DND-41 (cell line): ENCODE measurements at regions not wholly inside any gene's neighbourhood (a gene's known extent, or its start where the extent isn't known, plus 50 kb on each side); places are given as distances from the start of the nearest gene placed in this dataset.

ENCODE experiments used
- ATAC-seq: fragments of 200-7000 bp; cut with Tn5 transposase; 3 replicates; pipeline ENCODE4 v1.9.1; 2021; ENCODE audit warnings: low read depth; ENCODE audit not compliant: insufficient read depth
- DNase-seq: peaks from one replicate; pipeline ENCODE4 v3.0.0-alpha.2; 2020
- H2AFZ ChIP-seq: 2 replicates; pipeline ENCODE4 v1.6.0; 2012; ENCODE audit warnings: low read depth, low read length
- H3K27ac ChIP-seq: 2 replicates; pipeline ENCODE4 v1.5.1; 2012; ENCODE audit warnings: low read length, inconsistent platforms
- H3K27me3 ChIP-seq: fragments of 200-600 bp; sonication (generic); 2 replicates; pipeline ENCODE4 v1.6.0; 2012; ENCODE audit warnings: low read length, mild to moderate bottlenecking, inconsistent platforms; ENCODE audit not compliant: insufficient read depth, poor library complexity
- H3K36me3 ChIP-seq: 2 replicates; pipeline ENCODE4 v1.5.1; 2012; ENCODE audit warnings: low read length, inconsistent platforms; ENCODE audit not compliant: insufficient read depth
- H3K4me1 ChIP-seq: 2 replicates; pipeline ENCODE4 v1.5.1; 2012; ENCODE audit warnings: mild to moderate bottlenecking, low read length; ENCODE audit not compliant: insufficient read depth
- H3K4me2 ChIP-seq: 2 replicates; pipeline ENCODE4 v1.6.0; 2012; ENCODE audit warnings: mild to moderate bottlenecking, moderate library complexity, low read length, inconsistent platforms; ENCODE audit not compliant: insufficient read depth
- H3K4me3 ChIP-seq, 2 experiments: fragments of 200-600 bp in 1 of 2; shearing (Covaris generic) in 1 of 2; 2 replicates each; pipeline ENCODE4 v1.5.1; 2012 to 2016; ENCODE audit warnings: inconsistent platforms in 2 of 2, low read length in 2 of 2, mild to moderate bottlenecking in 2 of 2, low read depth in 1 of 2, moderate library complexity in 1 of 2
- H3K79me2 ChIP-seq: 2 replicates; pipeline ENCODE4 v1.6.0; 2012; ENCODE audit warnings: low read length, inconsistent platforms; ENCODE audit not compliant: insufficient read depth
- H3K9ac ChIP-seq: 2 replicates; pipeline ENCODE4 v1.6.0; 2012; ENCODE audit warnings: low read depth, mild to moderate bottlenecking, inconsistent platforms, low read length, moderate library complexity
- H3K9me3 ChIP-seq: 2 replicates; pipeline ENCODE4 v1.5.1; 2012; ENCODE audit warnings: low read length, moderate library complexity, mild to moderate bottlenecking, inconsistent platforms; ENCODE audit not compliant: insufficient read depth, severe bottlenecking
- H4K20me1 ChIP-seq: 2 replicates; pipeline ENCODE4 v1.6.0; 2012; ENCODE audit warnings: low read length; ENCODE audit not compliant: insufficient read depth
- EZH2 ChIP-seq: IDR thresholded peaks from 3 replicates; pipeline ENCODE4 v1.6.1; 2012; ENCODE audit warnings: borderline replicate concordance, low read depth, mild to moderate bottlenecking, moderate library complexity, low read length, inconsistent platforms; ENCODE audit not compliant: severe bottlenecking
- TF ChIP-seq, protein P1 (sequence below): IDR thresholded peaks from 2 replicates; pipeline ENCODE4 v1.5.1; 2012; ENCODE audit warnings: borderline replicate concordance, low read length, moderate library complexity, mild to moderate bottlenecking; ENCODE audit not compliant: poor library complexity, severe bottlenecking; ENCODE audit errors: extremely low read depth

DNA sequence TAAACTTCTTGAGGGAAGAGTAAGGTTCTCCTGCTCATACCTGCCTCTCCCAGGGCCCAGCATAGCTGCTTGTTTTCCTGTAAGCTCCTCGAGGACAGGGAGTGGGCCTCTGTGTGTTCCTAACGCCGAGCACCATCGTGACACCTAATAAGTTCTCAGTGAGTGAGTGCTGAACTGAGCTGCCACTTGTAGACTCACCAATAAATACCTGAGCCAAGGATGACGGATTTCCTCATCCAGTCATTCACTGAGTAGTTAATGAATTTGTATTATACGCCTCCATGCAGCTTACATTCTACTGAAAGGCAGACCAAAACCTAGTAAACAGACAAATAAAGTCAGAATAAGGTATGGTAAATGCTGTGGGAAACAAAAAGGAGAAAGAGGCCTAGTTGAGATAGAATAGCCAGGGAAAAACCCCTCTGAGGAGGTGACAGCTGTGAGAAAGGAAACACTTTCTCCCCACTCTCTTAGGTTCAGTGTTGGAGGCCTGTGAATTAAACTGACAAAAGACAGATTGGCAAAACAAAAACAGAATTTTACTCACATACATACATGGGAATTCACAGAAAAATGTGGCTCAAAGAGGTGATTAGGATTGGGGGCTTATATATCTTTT is 138.6 kb downstream of the B3GNT2 start:
- Histone ChIP-seq H3K4me3 (no peak overlapping the region), H3K27me3 (no peaks in the 10 kb centered on the region), H3K79me2 (no peaks in the 10 kb centered on the region), H3K27ac (no peak overlapping the region), H2AFZ (no peak overlapping the region), H3K4me1 (no peaks in the 10 kb centered on the region), H3K9ac (no peak overlapping the region), H4K20me1 (no peaks in the 10 kb centered on the region), H3K4me2 (no peak overlapping the region), H3K36me3 (no peaks in the 10 kb centered on the region), H3K9me3 (no peaks in the 10 kb centered on the region)
- no peak for DNase-seq
- TF ChIP-seq EZH2 = no peak
- TF ChIP-seq, protein P1, sequence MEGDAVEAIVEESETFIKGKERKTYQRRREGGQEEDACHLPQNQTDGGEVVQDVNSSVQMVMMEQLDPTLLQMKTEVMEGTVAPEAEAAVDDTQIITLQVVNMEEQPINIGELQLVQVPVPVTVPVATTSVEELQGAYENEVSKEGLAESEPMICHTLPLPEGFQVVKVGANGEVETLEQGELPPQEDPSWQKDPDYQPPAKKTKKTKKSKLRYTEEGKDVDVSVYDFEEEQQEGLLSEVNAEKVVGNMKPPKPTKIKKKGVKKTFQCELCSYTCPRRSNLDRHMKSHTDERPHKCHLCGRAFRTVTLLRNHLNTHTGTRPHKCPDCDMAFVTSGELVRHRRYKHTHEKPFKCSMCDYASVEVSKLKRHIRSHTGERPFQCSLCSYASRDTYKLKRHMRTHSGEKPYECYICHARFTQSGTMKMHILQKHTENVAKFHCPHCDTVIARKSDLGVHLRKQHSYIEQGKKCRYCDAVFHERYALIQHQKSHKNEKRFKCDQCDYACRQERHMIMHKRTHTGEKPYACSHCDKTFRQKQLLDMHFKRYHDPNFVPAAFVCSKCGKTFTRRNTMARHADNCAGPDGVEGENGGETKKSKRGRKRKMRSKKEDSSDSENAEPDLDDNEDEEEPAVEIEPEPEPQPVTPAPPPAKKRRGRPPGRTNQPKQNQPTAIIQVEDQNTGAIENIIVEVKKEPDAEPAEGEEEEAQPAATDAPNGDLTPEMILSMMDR = no peak
- ATAC-seq = no peak

DNA sequence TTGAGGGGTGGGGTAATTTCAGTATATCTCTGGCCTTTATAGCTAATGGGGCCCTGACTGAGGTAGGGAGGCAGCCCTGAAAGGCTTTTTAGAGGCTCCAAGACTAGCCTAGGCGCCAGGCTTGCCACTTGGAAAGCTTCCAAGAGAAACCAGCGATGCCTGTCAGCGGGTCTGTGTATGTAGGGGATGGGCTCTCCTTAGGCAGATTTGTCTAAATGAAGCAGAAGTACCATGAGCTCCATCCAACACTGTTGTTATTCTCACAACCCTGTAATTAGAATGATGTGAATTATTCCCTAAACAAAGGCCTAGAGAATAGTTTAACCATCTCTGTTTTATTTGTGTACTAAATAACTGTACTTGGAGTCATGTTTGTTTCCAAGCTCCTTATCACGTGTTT is 138.1 kb downstream of the B3GNT2 start:
- ATAC-seq = peak; percentile 63; the same call in 2 of the 3 replicates
- DNase-seq = peak; percentile 26
- Histone ChIP-seq H3K9ac (no peak overlapping the region), H3K27ac (no peak overlapping the region), H3K79me2 (no peaks in the 10 kb centered on the region), H3K4me2 (no peak overlapping the region), H3K4me1 (no peaks in the 10 kb centered on the region), H3K4me3 (no peak overlapping the region), H3K9me3 (no peaks in the 10 kb centered on the region), H4K20me1 (no peaks in the 10 kb centered on the region), H3K36me3 (no peaks in the 10 kb centered on the region), H3K27me3 (no peaks in the 10 kb centered on the region), H2AFZ (no peak overlapping the region)
- TF ChIP-seq, protein P1 = no peak
- no peak for TF ChIP-seq EZH2

DNA sequence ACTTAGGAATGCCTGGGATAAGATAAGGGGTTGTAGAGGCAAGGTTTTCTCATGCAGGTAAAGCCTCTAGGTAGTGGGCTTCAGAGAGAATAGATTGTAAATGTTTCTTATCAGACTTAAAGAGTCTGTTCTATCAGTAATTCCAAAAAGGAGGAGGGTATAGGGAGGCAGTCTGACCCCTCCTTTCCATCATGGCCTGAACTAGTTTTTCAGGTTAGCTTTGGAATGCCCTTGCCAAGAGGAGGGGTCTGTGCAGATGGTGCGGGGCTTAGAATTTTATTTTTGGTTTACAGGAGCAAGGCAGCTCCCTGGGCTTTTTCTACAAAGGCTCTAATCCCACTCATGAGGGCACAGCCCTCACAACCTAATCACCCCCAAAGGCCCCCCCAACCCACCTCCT is 135.0 kb downstream of the B3GNT2 start:
- no peak overlapping the region for H3K9ac ChIP-seq
- H3K27me3 ChIP-seq = no peaks in the 10 kb centered on the region
- no peaks in the 10 kb centered on the region for H3K4me1 ChIP-seq
- no peak overlapping the region for H3K4me2 ChIP-seq
- ATAC-seq (no peak), DNase-seq (no peak)
- no peaks in the 10 kb centered on the region for H3K79me2 ChIP-seq
- H3K9me3 ChIP-seq = no peaks in the 10 kb centered on the region
- TF ChIP-seq, protein P1 = no peak
- TF ChIP-seq EZH2 = no peak
- no peaks in the 10 kb centered on the region for H4K20me1 ChIP-seq
- H2AFZ ChIP-seq = no peak overlapping the region
- no peak overlapping the region for H3K27ac ChIP-seq
- no peak overlapping the region for H3K4me3 ChIP-seq
- H3K36me3 ChIP-seq = no peaks in the 10 kb centered on the region

DNA sequence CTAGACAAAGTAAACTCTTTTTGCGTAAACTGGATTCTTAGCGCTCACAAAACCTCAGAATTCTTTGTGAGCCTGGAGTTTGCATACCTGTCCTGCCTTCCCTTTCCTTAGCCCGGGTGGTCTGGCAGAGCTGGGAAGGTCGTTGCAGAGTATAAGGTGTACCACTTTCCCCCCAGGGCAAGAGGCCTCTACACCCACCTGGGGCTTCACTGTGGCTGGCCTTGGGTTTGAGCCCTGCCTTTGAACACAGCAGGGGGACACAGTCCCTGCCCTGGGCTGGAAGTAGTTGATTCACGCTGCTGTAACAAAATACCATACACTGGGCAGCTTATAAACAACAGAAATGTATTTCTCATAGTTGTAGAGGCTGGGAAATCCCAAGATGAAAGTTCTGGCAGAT is 133.9 kb downstream of the B3GNT2 start:
- H3K4me1 ChIP-seq = no peaks in the 10 kb centered on the region
- no peaks in the 10 kb centered on the region for H3K79me2 ChIP-seq
- peaks cover 9% of the 10 kb centered on the region for H3K9me3 ChIP-seq
- H3K9ac ChIP-seq = no peak overlapping the region
- H2AFZ ChIP-seq = no peak overlapping the region
- H3K4me3 ChIP-seq = no peak overlapping the region
- no peak overlapping the region for H3K4me2 ChIP-seq
- no peaks in the 10 kb centered on the region for H3K27me3 ChIP-seq
- H4K20me1 ChIP-seq = no peaks in the 10 kb centered on the region
- no peak for ATAC-seq
- H3K27ac ChIP-seq = no peak overlapping the region
- H3K36me3 ChIP-seq = no peaks in the 10 kb centered on the region
- DNase-seq = no peak
- no peak for TF ChIP-seq EZH2
- TF ChIP-seq, protein P1 = no peak
